Hippocampal formation (tissue), 2 donors: ENCODE measurements at regions not wholly inside any gene's neighbourhood (a gene's known extent, or its start where the extent isn't known, plus 50 kb on each side); places are given as distances from the start of the nearest gene placed in this dataset.

Source experiments
- DNase-seq, 2 donors: peaks; one replicate each; lab custom pipeline; 2025; lab: John Stamatoyannopoulos, UW

GRCh38 chr11:119853581-119854360 lies 124.8 kb upstream of the NECTIN1 start:
- no peak for DNase-seq

GRCh38 chr11:119852741-119853140 lies 123.7 kb upstream of the NECTIN1 start:
- DNase-seq: no peak

GRCh38 chr11:119850822-119851409 lies 121.9 kb upstream of the NECTIN1 start:
- DNase-seq: no peak

GRCh38 chr11:119849872-119850271 lies 120.9 kb upstream of the NECTIN1 start:
- DNase-seq: no peak

- DNase-seq: no peak
Observed at GRCh38 chr11:119847853-119848252, 118.9 kb upstream of the NECTIN1 start.

GRCh38 chr11:119846374-119846773 lies 117.4 kb upstream of the NECTIN1 start:
- DNase-seq: no peak

- DNase-seq: no peak
Observed at GRCh38 chr11:119845756-119846155, 116.8 kb upstream of the NECTIN1 start.

GRCh38 chr11:119845305-119845704 lies 116.3 kb upstream of the NECTIN1 start:
- no peak for DNase-seq

- no peak for DNase-seq
Observed at GRCh38 chr11:119844808-119845207, 115.8 kb upstream of the NECTIN1 start.

- no peak for DNase-seq
Observed at GRCh38 chr11:119843877-119844276, 114.9 kb upstream of the NECTIN1 start.

- no peak for DNase-seq
Observed at GRCh38 chr11:119842731-119843130, 113.7 kb upstream of the NECTIN1 start.

GRCh38 chr11:119839476-119840133 lies 110.6 kb upstream of the NECTIN1 start:
- no peak for DNase-seq

- no peak for DNase-seq
Observed at GRCh38 chr11:119835753-119836152, 106.8 kb upstream of the NECTIN1 start.

- no peak for DNase-seq
Observed at GRCh38 chr11:119832202-119832935, 103.4 kb upstream of the NECTIN1 start.

GRCh38 chr11:119831011-119831410 lies 102.0 kb upstream of the NECTIN1 start:
- no peak for DNase-seq

GRCh38 chr11:119830400-119830799 lies 101.4 kb upstream of the NECTIN1 start:
- DNase-seq: no peak

- no peak for DNase-seq
Observed at GRCh38 chr11:119829402-119829801, 100.4 kb upstream of the NECTIN1 start.

- no peak for DNase-seq
Observed at GRCh38 chr11:119828819-119829218, 99.8 kb upstream of the NECTIN1 start.

- no peak for DNase-seq
Observed at GRCh38 chr11:119828006-119828405, 99.0 kb upstream of the NECTIN1 start.

GRCh38 chr11:119827113-119827512 lies 98.1 kb upstream of the NECTIN1 start:
- no peak for DNase-seq

GRCh38 chr11:119823077-119823476 lies 94.1 kb upstream of the NECTIN1 start:
- DNase-seq: no peak

GRCh38 chr11:119816660-119817059 lies 87.7 kb upstream of the NECTIN1 start:
- DNase-seq: no peak
